SK-N-SH (cell line): ENCODE measurements at regions not wholly inside any gene's neighbourhood (a gene's known extent, or its start where the extent isn't known, plus 50 kb on each side); places are given as distances from the start of the nearest gene placed in this dataset.

Experiments used
- CTCF ChIA-PET: fragments of 300-600, 350-600 bp; formaldehyde crosslinking; extraction: SDS; loops from one replicate; lab custom pipeline; 2021; lab: Yijun Ruan, JAX
- POLR2A ChIA-PET: fragments of 350-600 bp; sonication (Branson Sonifier 250); formaldehyde crosslinking; extraction: SDS; loops from one replicate; lab custom pipeline; 2020; ENCODE audit warnings: antibody characterized with exemption, inconsistent platforms; lab: Yijun Ruan, JAX
- DNase-seq: peaks from one replicate; pipeline ENCODE4 v3.0.0; 2012
- H2AFZ ChIP-seq: fragments of 200-600 bp; sonication (generic); 2 replicates; pipeline ENCODE4 v1.8.1; 2016; ENCODE audit warnings: antibody characterized with exemption, mild to moderate bottlenecking, low read depth
- H3F3A ChIP-seq: fragments of 200-600 bp; sonication (generic); replicated peaks from 2 replicates; pipeline ENCODE3; 2016; ENCODE audit warnings: antibody characterized with exemption, mild to moderate bottlenecking; ENCODE audit not compliant: insufficient read depth
- H3K27ac ChIP-seq, 2 experiments: fragments of 200-500 bp in 1 of 2; fragments of 200-600 bp in 1 of 2; sonication (Bioruptor generic) in 1 of 2; sonication (generic), shearing (Covaris generic) in 1 of 2; 2 replicates each; pipeline versions ENCODE4 v1.5.1 to v1.6.1; 2014 to 2016; ENCODE audit warnings: low read depth in 2 of 2, inconsistent platforms in 1 of 2, low read length in 1 of 2, mild to moderate bottlenecking in 1 of 2, mixed read lengths in 1 of 2
- H3K27me3 ChIP-seq: fragments of 200-600 bp; sonication (generic), shearing (Covaris generic); 2 replicates; pipeline ENCODE4 v1.6.1; 2016; ENCODE audit warnings: mixed run types; ENCODE audit not compliant: insufficient read depth
- H3K36me3 ChIP-seq, 2 experiments: fragments of 200-500 bp in 1 of 2; fragments of 200-600 bp in 1 of 2; sonication (Bioruptor generic) in 1 of 2; sonication (generic) in 1 of 2; replicated peaks in 1 of 2; 2 replicates each; pipeline versions ENCODE3 to v1.5.1; 2014 to 2016; ENCODE audit warnings: low read length in 1 of 2, mild to moderate bottlenecking in 1 of 2; ENCODE audit not compliant: insufficient read depth in 2 of 2, control insufficient read depth in 1 of 2
- H3K4me1 ChIP-seq, 2 experiments: fragments of 200-500 bp in 1 of 2; fragments of 200-600 bp in 1 of 2; sonication (Bioruptor generic) in 1 of 2; sonication (generic), shearing (Covaris generic) in 1 of 2; 2 replicates each; pipeline versions ENCODE4 v1.5.1 to v1.6.1; 2014 to 2016; ENCODE audit warnings: low read depth in 1 of 2, low read length in 1 of 2, mixed run types in 1 of 2; ENCODE audit not compliant: insufficient read depth in 2 of 2, control insufficient read depth in 1 of 2
- H3K4me2 ChIP-seq: fragments of 200-600 bp; sonication (generic), shearing (Covaris generic); 2 replicates; pipeline ENCODE4 v1.6.1; 2017; ENCODE audit warnings: mixed run types
- H3K4me3 ChIP-seq, 2 experiments: fragments of 200-500 bp in 1 of 2; fragments of 200-600 bp in 1 of 2; sonication (Bioruptor generic) in 1 of 2; sonication (generic), shearing (Covaris generic) in 1 of 2; 2 replicates each; pipeline versions ENCODE4 v1.5.1 to v1.8.1; 2014 to 2016; ENCODE audit warnings: low read depth in 2 of 2, inconsistent platforms in 1 of 2, low read length in 1 of 2, mild to moderate bottlenecking in 1 of 2, mixed read lengths in 1 of 2, moderate library complexity in 1 of 2
- H3K79me2 ChIP-seq: fragments of 200-600 bp; sonication (generic); 2 replicates; pipeline ENCODE4 v1.8.1; 2017; ENCODE audit warnings: mild to moderate bottlenecking; ENCODE audit not compliant: insufficient read depth
- H3K9ac ChIP-seq: fragments of 200-600 bp; sonication (generic); 2 replicates; pipeline ENCODE4 v1.6.1; 2017; ENCODE audit warnings: mixed run types
- H3K9me2 ChIP-seq: fragments of 200-600 bp; sonication (generic); 2 replicates; pipeline ENCODE4 v1.6.1; 2017; ENCODE audit warnings: mixed run types
- H3K9me3 ChIP-seq: fragments of 200-600 bp; sonication (generic); 2 replicates; pipeline ENCODE4 v1.6.1; 2017; ENCODE audit warnings: mixed run types, mild to moderate bottlenecking, moderate library complexity
- H4K20me1 ChIP-seq: fragments of 200-600 bp; sonication (generic); 2 replicates; pipeline ENCODE4 v1.6.1; 2017; ENCODE audit warnings: mild to moderate bottlenecking, mixed run types; ENCODE audit not compliant: insufficient read depth
- ELF1 ChIP-seq: IDR thresholded peaks from 2 replicates; pipeline ENCODE4 v1.4.0; 2012
- EZH2phosphoT487 ChIP-seq: fragments of 200-600 bp; sonication (generic); IDR thresholded peaks from 2 replicates; pipeline ENCODE4 v1.6.1; 2017; ENCODE audit warnings: low read depth, mixed run types, mild to moderate bottlenecking, antibody characterized with exemption, moderate library complexity, borderline replicate concordance
- FOXM1 ChIP-seq: IDR thresholded peaks from 2 replicates; pipeline ENCODE4 v1.4.0; 2012; ENCODE audit warnings: low read depth, mild to moderate bottlenecking
- GABPA ChIP-seq: IDR thresholded peaks from 2 replicates; pipeline ENCODE4 v1.4.0; 2012; ENCODE audit warnings: low read depth, mild to moderate bottlenecking
- GATA2 ChIP-seq: sonication (generic); formaldehyde crosslinking; IDR thresholded peaks from 2 replicates; pipeline ENCODE4 v1.5.0; 2020; ENCODE audit warnings: mild to moderate bottlenecking, missing genetic modification reagents
- JUND ChIP-seq: IDR thresholded peaks from 2 replicates; pipeline ENCODE4 v1.4.0; 2012
- MEF2A ChIP-seq: IDR thresholded peaks from 2 replicates; pipeline ENCODE4 v1.4.0; 2012; ENCODE audit warnings: low read depth, borderline replicate concordance
- RCOR1 ChIP-seq: fragments of 150-350 bp; IDR thresholded peaks from 2 replicates; pipeline ENCODE4 v1.6.1; 2017; ENCODE audit warnings: antibody characterized with exemption, low read length
- SMC3 ChIP-seq: IDR thresholded peaks from 2 replicates; pipeline ENCODE4 v1.6.1; 2012; ENCODE audit warnings: low read depth, low read length, improper control_type of control experiment
- TCF12 ChIP-seq: IDR thresholded peaks from 2 replicates; pipeline ENCODE4 v1.4.0; 2012
- YY1 ChIP-seq: IDR thresholded peaks from 2 replicates; pipeline ENCODE4 v1.4.0; 2012; ENCODE audit warnings: low read depth, mild to moderate bottlenecking
- WGBS: methylation state at CpG from one replicate; pipeline ENCODE4 v1.1.6; 2017; ENCODE audit warnings: low lambda C conversion rate; 5-methylcytosine and 5-hydroxymethylcytosine counted together
- TF ChIP-seq, protein P1 (sequence below): IDR thresholded peaks from 2 replicates; pipeline ENCODE4 v1.4.0; 2012; ENCODE audit warnings: low read depth, borderline replicate concordance
- TF ChIP-seq, protein P2 (sequence below): IDR thresholded peaks from 2 replicates; pipeline ENCODE4 v1.4.0; 2012; ENCODE audit warnings: low read depth, borderline replicate concordance
- TF ChIP-seq, protein P3 (sequence below): fragments of 200-600 bp; sonication (generic); IDR thresholded peaks from 2 replicates; pipeline ENCODE4 v1.6.1; 2017; ENCODE audit warnings: antibody characterized with exemption, mild to moderate bottlenecking, moderate library complexity

DNA sequence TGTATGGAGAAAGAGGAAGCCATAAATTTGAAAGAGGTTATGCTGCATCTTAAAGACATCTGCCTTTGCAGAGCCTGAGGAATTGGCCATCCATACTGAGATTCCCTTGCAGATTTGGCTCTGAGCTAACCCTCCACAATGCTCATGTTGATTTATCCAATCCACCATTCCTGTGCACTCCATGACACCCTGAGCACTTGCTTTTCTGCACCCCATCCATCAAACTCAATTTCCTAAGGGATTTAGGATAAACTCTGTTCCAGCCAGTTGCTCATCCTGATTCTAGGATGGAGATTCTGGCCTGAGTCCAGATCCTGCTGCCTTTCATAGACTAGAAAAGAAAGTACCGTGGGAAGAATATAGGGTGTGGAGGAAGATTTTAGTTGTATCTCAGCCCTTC is 379.2 kb upstream of the LARGE1 start (continued):
- TF ChIP-seq, protein P1, sequence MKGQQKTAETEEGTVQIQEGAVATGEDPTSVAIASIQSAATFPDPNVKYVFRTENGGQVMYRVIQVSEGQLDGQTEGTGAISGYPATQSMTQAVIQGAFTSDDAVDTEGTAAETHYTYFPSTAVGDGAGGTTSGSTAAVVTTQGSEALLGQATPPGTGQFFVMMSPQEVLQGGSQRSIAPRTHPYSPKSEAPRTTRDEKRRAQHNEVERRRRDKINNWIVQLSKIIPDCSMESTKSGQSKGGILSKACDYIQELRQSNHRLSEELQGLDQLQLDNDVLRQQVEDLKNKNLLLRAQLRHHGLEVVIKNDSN, result no peak
- TF ChIP-seq YY1 (no peak), SMC3 (no peak)

DNA sequence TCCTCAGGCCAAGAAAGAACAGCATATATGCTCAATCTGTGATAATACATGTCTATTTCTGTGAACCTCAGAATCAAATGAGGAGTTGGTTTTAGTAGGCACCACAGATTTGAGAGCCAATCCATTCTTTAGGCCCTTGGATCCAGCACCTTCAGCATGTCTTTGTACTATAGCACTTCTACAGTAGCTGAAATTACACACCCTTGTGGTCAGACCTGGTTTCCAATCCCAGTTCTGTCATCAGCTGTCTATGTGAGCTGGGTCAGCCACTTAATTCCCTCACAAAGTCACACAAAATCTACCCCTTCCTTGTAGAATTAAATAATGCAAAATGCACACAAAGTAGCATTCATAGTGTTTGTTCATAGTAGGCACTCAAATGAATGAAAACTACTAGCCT is 381.3 kb upstream of the LARGE1 start:
- H3K9ac ChIP-seq, result no peak overlapping the region
- no peaks in the 10 kb centered on the region for H3K79me2 ChIP-seq
- CTCF ChIA-PET, result no interaction called here

DNA sequence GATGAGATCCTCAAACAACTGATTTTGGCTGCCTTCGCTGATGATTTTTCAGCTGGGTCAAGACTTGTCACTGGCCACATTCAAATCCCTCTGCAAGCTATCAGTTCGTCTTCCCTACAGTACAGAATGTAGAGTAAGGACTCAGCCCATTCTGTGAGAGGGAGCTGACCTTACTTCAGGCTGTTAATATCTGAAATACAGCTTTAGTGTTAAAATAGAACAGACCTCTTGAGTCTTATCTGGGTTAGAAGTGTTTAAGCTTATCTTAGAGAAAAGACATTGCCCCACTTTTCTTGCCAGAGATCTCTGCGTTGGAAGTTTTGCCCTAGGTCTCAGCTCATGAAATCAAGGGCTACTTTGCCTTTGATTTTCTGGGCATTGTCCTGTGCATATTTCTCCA is 383.4 kb upstream of the LARGE1 start:
- no peaks in the 10 kb centered on the region for H3K36me3 ChIP-seq
- ChIA-PET CTCF (no interaction called here), POLR2A (no interaction called here)
- no peak overlapping the region for H3K4me2 ChIP-seq
- no peak for DNase-seq
- H4K20me1 ChIP-seq, result no peaks in the 10 kb centered on the region
- TF ChIP-seq MEF2A (no peak), ELF1 (no peak), RCOR1 (no peak), EZH2phosphoT487 (no peak), GATA2 (no peak), JUND (no peak), FOXM1 (no peak), GABPA (no peak)
- TF ChIP-seq, protein P2, sequence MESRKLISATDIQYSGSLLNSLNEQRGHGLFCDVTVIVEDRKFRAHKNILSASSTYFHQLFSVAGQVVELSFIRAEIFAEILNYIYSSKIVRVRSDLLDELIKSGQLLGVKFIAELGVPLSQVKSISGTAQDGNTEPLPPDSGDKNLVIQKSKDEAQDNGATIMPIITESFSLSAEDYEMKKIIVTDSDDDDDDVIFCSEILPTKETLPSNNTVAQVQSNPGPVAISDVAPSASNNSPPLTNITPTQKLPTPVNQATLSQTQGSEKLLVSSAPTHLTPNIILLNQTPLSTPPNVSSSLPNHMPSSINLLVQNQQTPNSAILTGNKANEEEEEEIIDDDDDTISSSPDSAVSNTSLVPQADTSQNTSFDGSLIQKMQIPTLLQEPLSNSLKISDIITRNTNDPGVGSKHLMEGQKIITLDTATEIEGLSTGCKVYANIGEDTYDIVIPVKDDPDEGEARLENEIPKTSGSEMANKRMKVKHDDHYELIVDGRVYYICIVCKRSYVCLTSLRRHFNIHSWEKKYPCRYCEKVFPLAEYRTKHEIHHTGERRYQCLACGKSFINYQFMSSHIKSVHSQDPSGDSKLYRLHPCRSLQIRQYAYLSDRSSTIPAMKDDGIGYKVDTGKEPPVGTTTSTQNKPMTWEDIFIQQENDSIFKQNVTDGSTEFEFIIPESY, result no peak
- TF ChIP-seq, protein P3, sequence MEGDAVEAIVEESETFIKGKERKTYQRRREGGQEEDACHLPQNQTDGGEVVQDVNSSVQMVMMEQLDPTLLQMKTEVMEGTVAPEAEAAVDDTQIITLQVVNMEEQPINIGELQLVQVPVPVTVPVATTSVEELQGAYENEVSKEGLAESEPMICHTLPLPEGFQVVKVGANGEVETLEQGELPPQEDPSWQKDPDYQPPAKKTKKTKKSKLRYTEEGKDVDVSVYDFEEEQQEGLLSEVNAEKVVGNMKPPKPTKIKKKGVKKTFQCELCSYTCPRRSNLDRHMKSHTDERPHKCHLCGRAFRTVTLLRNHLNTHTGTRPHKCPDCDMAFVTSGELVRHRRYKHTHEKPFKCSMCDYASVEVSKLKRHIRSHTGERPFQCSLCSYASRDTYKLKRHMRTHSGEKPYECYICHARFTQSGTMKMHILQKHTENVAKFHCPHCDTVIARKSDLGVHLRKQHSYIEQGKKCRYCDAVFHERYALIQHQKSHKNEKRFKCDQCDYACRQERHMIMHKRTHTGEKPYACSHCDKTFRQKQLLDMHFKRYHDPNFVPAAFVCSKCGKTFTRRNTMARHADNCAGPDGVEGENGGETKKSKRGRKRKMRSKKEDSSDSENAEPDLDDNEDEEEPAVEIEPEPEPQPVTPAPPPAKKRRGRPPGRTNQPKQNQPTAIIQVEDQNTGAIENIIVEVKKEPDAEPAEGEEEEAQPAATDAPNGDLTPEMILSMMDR, result no peak
- TF ChIP-seq, protein P1, result no peak
- H2AFZ ChIP-seq, result no peak overlapping the region
- no peaks in the 10 kb centered on the region for H3K27me3 ChIP-seq
- no peaks in the 10 kb centered on the region for H3K79me2 ChIP-seq
- no peaks in the 10 kb centered on the region for H3K9me3 ChIP-seq
- no peak overlapping the region for H3K27ac ChIP-seq
- H3K9me2 ChIP-seq, result no peaks in the 10 kb centered on the region
- H3K4me3 ChIP-seq, result no peak overlapping the region
- H3K9ac ChIP-seq, result no peak overlapping the region
- no peaks in the 10 kb centered on the region for H3F3A ChIP-seq
- 4% methylated on average over 3 of the region's 3 CpGs for WGBS
- no peaks in the 10 kb centered on the region for H3K4me1 ChIP-seq

More for the DNA sequence above, 381.3 kb upstream of the LARGE1 start:
- H3K36me3 ChIP-seq, result no peaks in the 10 kb centered on the region
- no peak for DNase-seq
- TF ChIP-seq EZH2phosphoT487 (no peak), TCF12 (no peak)
- H3K4me1 ChIP-seq, result no peaks in the 10 kb centered on the region
- no peaks in the 10 kb centered on the region for H3K27me3 ChIP-seq
- H2AFZ ChIP-seq, result no peak overlapping the region
- H3K4me2 ChIP-seq, result no peak overlapping the region
- H3K9me2 ChIP-seq, result no peaks in the 10 kb centered on the region
- POLR2A ChIA-PET, result no interaction called here
- H4K20me1 ChIP-seq, result no peaks in the 10 kb centered on the region
- H3K4me3 ChIP-seq, result no peak overlapping the region
- H3K27ac ChIP-seq, result no peak overlapping the region
- H3K9me3 ChIP-seq, result no peaks in the 10 kb centered on the region
- no peaks in the 10 kb centered on the region for H3F3A ChIP-seq
